Parathyroid adenoma (tissue), 2 donors: ENCODE measurements at regions not wholly inside any gene's neighbourhood (a gene's known extent, or its start where the extent isn't known, plus 50 kb on each side); places are given as distances from the start of the nearest gene placed in this dataset.

ENCODE experiments used
- H2AFZ ChIP-seq: fragments of 300-600 bp; sonication (generic); one replicate; pipeline ENCODE4 v1.7.0; 2017; ENCODE audit warnings: antibody characterized with exemption, mild to moderate bottlenecking
- H3K27ac ChIP-seq: fragments of 300-600 bp; sonication (generic); one replicate; pipeline ENCODE4 v1.7.0; 2017
- H3K27me3 ChIP-seq: fragments of 300-600 bp; sonication (generic); one replicate; pipeline ENCODE4 v1.7.0; 2017; ENCODE audit warnings: low read length; ENCODE audit not compliant: control insufficient read depth, insufficient read depth
- H3K36me3 ChIP-seq: fragments of 300-600 bp; sonication (generic); one replicate; pipeline ENCODE4 v1.7.0; 2017; ENCODE audit warnings: low read length; ENCODE audit not compliant: control insufficient read depth, insufficient read depth
- H3K4me1 ChIP-seq: fragments of 300-600 bp; sonication (generic); one replicate; pipeline ENCODE4 v1.7.0; 2017; ENCODE audit warnings: control low read depth
- H3K4me2 ChIP-seq: fragments of 300-600 bp; sonication (generic); one replicate; pipeline ENCODE4 v1.7.0; 2017; ENCODE audit warnings: low read length
- H3K4me3 ChIP-seq: fragments of 300-600 bp; sonication (generic); one replicate; pipeline ENCODE4 v1.7.0; 2017; ENCODE audit warnings: low read depth, low read length
- H3K79me2 ChIP-seq: fragments of 300-600 bp; sonication (generic); one replicate; pipeline ENCODE4 v1.7.0; 2017; ENCODE audit warnings: control low read depth
- H3K9ac ChIP-seq: fragments of 300-600 bp; sonication (generic); one replicate; pipeline ENCODE4 v1.7.0; 2017; ENCODE audit warnings: mild to moderate bottlenecking
- H3K9me3 ChIP-seq: fragments of 300-600 bp; sonication (generic); one replicate; pipeline ENCODE4 v1.7.0; 2017; ENCODE audit warnings: low read length; ENCODE audit not compliant: control insufficient read depth
- TF ChIP-seq, protein P1 (sequence below): fragments of 300-600 bp; sonication (generic); IDR thresholded peaks from one replicate; pipeline ENCODE4 v1.7.0; 2017; ENCODE audit warnings: antibody characterized with exemption, mild to moderate bottlenecking
- donor health status: primary hyperparathyroidism.

DNA sequence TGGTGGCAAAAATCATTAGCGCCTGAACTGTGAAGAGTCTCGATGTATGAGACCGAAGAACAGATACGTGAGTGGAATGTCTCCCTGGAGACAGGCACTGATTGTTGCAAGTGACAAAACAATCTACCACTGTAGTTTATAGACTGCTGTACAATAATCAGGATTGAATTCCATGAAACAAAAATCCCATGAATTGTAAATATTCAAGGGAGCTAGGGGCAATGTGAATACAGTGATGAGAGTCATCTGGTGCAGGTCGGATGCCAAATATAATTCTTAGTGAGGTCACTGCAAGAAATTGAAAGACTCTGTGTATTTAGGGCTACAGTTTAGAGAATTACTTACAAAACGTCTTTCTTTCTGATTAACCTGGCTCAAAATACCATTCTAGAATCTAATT, 594.4 kb upstream of the VSTM2A start:
- no peaks in the 10 kb centered on the region for H3K4me1 ChIP-seq
- no peaks in the 10 kb centered on the region for H3K36me3 ChIP-seq
- H3K27ac ChIP-seq, result no peak overlapping the region
- no peak overlapping the region for H3K4me2 ChIP-seq
- no peak overlapping the region for H2AFZ ChIP-seq
- no peaks in the 10 kb centered on the region for H3K27me3 ChIP-seq
- no peaks in the 10 kb centered on the region for H3K79me2 ChIP-seq
- no peaks in the 10 kb centered on the region for H3K9me3 ChIP-seq
- H3K9ac ChIP-seq, result no peak overlapping the region
- TF ChIP-seq, protein P1, sequence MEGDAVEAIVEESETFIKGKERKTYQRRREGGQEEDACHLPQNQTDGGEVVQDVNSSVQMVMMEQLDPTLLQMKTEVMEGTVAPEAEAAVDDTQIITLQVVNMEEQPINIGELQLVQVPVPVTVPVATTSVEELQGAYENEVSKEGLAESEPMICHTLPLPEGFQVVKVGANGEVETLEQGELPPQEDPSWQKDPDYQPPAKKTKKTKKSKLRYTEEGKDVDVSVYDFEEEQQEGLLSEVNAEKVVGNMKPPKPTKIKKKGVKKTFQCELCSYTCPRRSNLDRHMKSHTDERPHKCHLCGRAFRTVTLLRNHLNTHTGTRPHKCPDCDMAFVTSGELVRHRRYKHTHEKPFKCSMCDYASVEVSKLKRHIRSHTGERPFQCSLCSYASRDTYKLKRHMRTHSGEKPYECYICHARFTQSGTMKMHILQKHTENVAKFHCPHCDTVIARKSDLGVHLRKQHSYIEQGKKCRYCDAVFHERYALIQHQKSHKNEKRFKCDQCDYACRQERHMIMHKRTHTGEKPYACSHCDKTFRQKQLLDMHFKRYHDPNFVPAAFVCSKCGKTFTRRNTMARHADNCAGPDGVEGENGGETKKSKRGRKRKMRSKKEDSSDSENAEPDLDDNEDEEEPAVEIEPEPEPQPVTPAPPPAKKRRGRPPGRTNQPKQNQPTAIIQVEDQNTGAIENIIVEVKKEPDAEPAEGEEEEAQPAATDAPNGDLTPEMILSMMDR, result no peak
- no peak overlapping the region for H3K4me3 ChIP-seq

- H3K4me2 ChIP-seq, result no peak overlapping the region
- no peak overlapping the region for H2AFZ ChIP-seq
- no peaks in the 10 kb centered on the region for H3K9me3 ChIP-seq
- H3K36me3 ChIP-seq, result no peaks in the 10 kb centered on the region
- no peaks in the 10 kb centered on the region for H3K79me2 ChIP-seq
- H3K27me3 ChIP-seq, result no peaks in the 10 kb centered on the region
- no peak overlapping the region for H3K4me3 ChIP-seq
- H3K4me1 ChIP-seq, result no peaks in the 10 kb centered on the region
- TF ChIP-seq, protein P1, result no peak
- H3K27ac ChIP-seq, result no peak overlapping the region
- no peak overlapping the region for H3K9ac ChIP-seq
These were observed 576.5 kb upstream of the VSTM2A start for GRCh38 chr7:53965716-53966115.

DNA sequence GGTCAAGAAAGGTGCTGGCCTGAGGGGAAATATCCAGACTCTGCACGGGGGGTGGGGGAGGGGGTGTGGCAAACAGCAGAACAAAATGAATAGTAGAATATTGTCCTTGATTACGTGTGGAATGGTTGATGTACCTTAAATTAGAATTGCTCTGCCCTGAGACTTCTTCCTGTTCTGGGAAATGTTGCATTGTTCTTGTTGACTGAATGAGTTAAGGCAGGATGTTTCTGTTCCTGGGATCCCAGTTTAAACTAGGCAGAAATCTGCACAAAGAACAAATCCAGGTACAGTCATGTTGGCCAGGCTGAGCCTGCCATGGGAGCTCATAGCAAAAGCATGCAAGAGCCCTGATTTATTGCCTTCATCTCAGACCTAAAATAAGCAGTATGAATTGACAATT, 558.7 kb upstream of the VSTM2A start:
- TF ChIP-seq, protein P1, result no peak
- Histone ChIP-seq H3K79me2 (no peaks in the 10 kb centered on the region), H3K4me3 (no peak overlapping the region), H3K9me3 (no peaks in the 10 kb centered on the region), H3K9ac (no peak overlapping the region), H3K36me3 (no peaks in the 10 kb centered on the region), H3K4me2 (no peak overlapping the region), H3K27me3 (no peaks in the 10 kb centered on the region), H3K4me1 (no peaks in the 10 kb centered on the region), H3K27ac (no peak overlapping the region), H2AFZ (no peak overlapping the region)

- no peak overlapping the region for H3K27ac ChIP-seq
- no peak overlapping the region for H2AFZ ChIP-seq
- H3K4me3 ChIP-seq, result no peak overlapping the region
- no peaks in the 10 kb centered on the region for H3K9me3 ChIP-seq
- H3K4me1 ChIP-seq, result no peaks in the 10 kb centered on the region
- no peaks in the 10 kb centered on the region for H3K27me3 ChIP-seq
- H3K36me3 ChIP-seq, result no peaks in the 10 kb centered on the region
- no peaks in the 10 kb centered on the region for H3K79me2 ChIP-seq
- no peak overlapping the region for H3K4me2 ChIP-seq
- no peak overlapping the region for H3K9ac ChIP-seq
- TF ChIP-seq, protein P1, result no peak
These were observed 557.4 kb upstream of the VSTM2A start for GRCh38 chr7:53984776-53985175.

- Histone ChIP-seq H3K27me3 (no peaks in the 10 kb centered on the region), H3K4me1 (no peaks in the 10 kb centered on the region), H3K9ac (no peak overlapping the region), H2AFZ (no peak overlapping the region), H3K4me3 (no peak overlapping the region), H3K9me3 (no peaks in the 10 kb centered on the region), H3K36me3 (no peaks in the 10 kb centered on the region), H3K27ac (no peak overlapping the region), H3K4me2 (no peak overlapping the region), H3K79me2 (no peaks in the 10 kb centered on the region)
- TF ChIP-seq, protein P1, result no peak
These were observed 553.8 kb upstream of the VSTM2A start for GRCh38 chr7:53988376-53988775.
